Sigmoid colon (tissue), 4 donors: ENCODE measurements at regions not wholly inside any gene's neighbourhood (a gene's known extent, or its start where the extent isn't known, plus 50 kb on each side); places are given as distances from the start of the nearest gene placed in this dataset.

Experiments used
- CTCF ChIP-seq, 4 experiments: fragments of 450-650 bp in 3 of 4; fragments of 200-600 bp in 1 of 4; IDR thresholded peaks; one replicate each; pipeline ENCODE4 v1.5.1; 2016 to 2019; ENCODE audit warnings: antibody characterized with exemption in 4 of 4, mild to moderate bottlenecking in 3 of 4, moderate library complexity in 2 of 4
- EP300 ChIP-seq, 4 donors: sonication (generic); formaldehyde crosslinking; IDR thresholded peaks; one replicate each; pipeline ENCODE4 v1.6.1; 2017; ENCODE audit warnings: antibody characterized with exemption in 4 of 4
- POLR2A ChIP-seq, 2 donors: fragments of 450-650 bp; IDR thresholded peaks; one replicate each; pipeline ENCODE4 v1.6.1; 2016; ENCODE audit warnings: antibody characterized with exemption in 2 of 2, mild to moderate bottlenecking in 2 of 2, moderate library complexity in 2 of 2

- TF ChIP-seq POLR2A (IDR thresholded peaks at IDR 0.05) = no peak
- no peak for TF ChIP-seq CTCF (IDR thresholded peaks at IDR 0.05)
- TF ChIP-seq EP300 (IDR thresholded peaks at IDR 0.05) = no peak
Observed at GRCh38 chr20:61052776-61053442, 199.2 kb upstream of the CDH4 start.
